Mesendoderm (in vitro differentiated cells): ENCODE measurements at regions not wholly inside any gene's neighbourhood (a gene's known extent, or its start where the extent isn't known, plus 50 kb on each side); places are given as distances from the start of the nearest gene placed in this dataset.

ENCODE experiments used
- DNase-seq: peaks from one replicate; pipeline ENCODE4 v3.0.0; 2013
- H2AK5ac ChIP-seq: 2 replicates; pipeline ENCODE4 v1.6.1; 2013; ENCODE audit warnings: low read length, inconsistent platforms
- H2BK120ac ChIP-seq: 2 replicates; pipeline ENCODE4 v1.6.1; 2013; ENCODE audit warnings: low read depth, mild to moderate bottlenecking, low read length, moderate library complexity, mixed read lengths
- H2BK15ac ChIP-seq: replicated peaks from 2 replicates; pipeline ENCODE4 v1.6.1; 2013; ENCODE audit warnings: low read depth, mild to moderate bottlenecking, moderate library complexity
- H2BK5ac ChIP-seq: 2 replicates; pipeline ENCODE4 v1.6.1; 2013; ENCODE audit warnings: low read length, inconsistent platforms
- H3K18ac ChIP-seq: 2 replicates; pipeline ENCODE4 v1.6.1; 2013; ENCODE audit warnings: mild to moderate bottlenecking, low read length, mixed read lengths
- H3K23ac ChIP-seq: one replicate; pipeline ENCODE4 v1.6.1; 2013; ENCODE audit warnings: low read length
- H3K27ac ChIP-seq: 2 replicates; pipeline ENCODE4 v1.5.1; 2013; ENCODE audit warnings: low read depth, mild to moderate bottlenecking, inconsistent platforms, low read length, moderate library complexity
- H3K27me3 ChIP-seq: 2 replicates; pipeline ENCODE4 v1.6.1; 2013; ENCODE audit warnings: low read length, control low read depth, mild to moderate bottlenecking, inconsistent platforms; ENCODE audit not compliant: insufficient read depth, poor library complexity
- H3K36me3 ChIP-seq: 2 replicates; pipeline ENCODE4 v1.6.1; 2013; ENCODE audit warnings: low read length, inconsistent platforms; ENCODE audit not compliant: control insufficient read depth, insufficient read depth
- H3K4ac ChIP-seq: one replicate; pipeline ENCODE4 v1.6.1; 2013; ENCODE audit warnings: low read depth, mild to moderate bottlenecking, low read length, moderate library complexity
- H3K4me1 ChIP-seq: 2 replicates; pipeline ENCODE4 v1.6.1; 2013; ENCODE audit warnings: low read depth, low read length, inconsistent platforms; ENCODE audit not compliant: control insufficient read depth
- H3K4me2 ChIP-seq: 2 replicates; pipeline ENCODE4 v1.6.1; 2013; ENCODE audit warnings: low read length
- H3K4me3 ChIP-seq: 2 replicates; pipeline ENCODE4 v1.5.1; 2013; ENCODE audit warnings: mild to moderate bottlenecking, low read length
- H3K56ac ChIP-seq: one replicate; pipeline ENCODE4 v1.6.1; 2013; ENCODE audit warnings: low read length
- H3K79me1 ChIP-seq: 2 replicates; pipeline ENCODE4 v1.6.1; 2013; ENCODE audit warnings: low read length, inconsistent platforms
- H3K79me2 ChIP-seq: 2 replicates; pipeline ENCODE4 v1.6.1; 2013; ENCODE audit warnings: mild to moderate bottlenecking, low read length; ENCODE audit not compliant: control insufficient read depth, insufficient read depth
- H3K9ac ChIP-seq: 2 replicates; pipeline ENCODE4 v1.6.1; 2013; ENCODE audit warnings: low read length, inconsistent platforms
- H4K5ac ChIP-seq: one replicate; pipeline ENCODE4 v1.6.1; 2013; ENCODE audit warnings: low read length
- H4K8ac ChIP-seq: one replicate; pipeline ENCODE4 v1.6.1; 2013; ENCODE audit warnings: low read depth, mild to moderate bottlenecking, control low read depth, low read length, moderate library complexity
- WGBS: extraction: QIAGEN DNeasy Blood & Tissue Kit; methylation state at CpG from one replicate; pipeline ENCODE4 v1.1.7; 2013; ENCODE audit warnings: low lambda C conversion rate, missing lambda C conversion rate; ENCODE audit not compliant: insufficient coverage; ENCODE audit errors: extremely low coverage; 5-methylcytosine and 5-hydroxymethylcytosine counted together

DNA sequence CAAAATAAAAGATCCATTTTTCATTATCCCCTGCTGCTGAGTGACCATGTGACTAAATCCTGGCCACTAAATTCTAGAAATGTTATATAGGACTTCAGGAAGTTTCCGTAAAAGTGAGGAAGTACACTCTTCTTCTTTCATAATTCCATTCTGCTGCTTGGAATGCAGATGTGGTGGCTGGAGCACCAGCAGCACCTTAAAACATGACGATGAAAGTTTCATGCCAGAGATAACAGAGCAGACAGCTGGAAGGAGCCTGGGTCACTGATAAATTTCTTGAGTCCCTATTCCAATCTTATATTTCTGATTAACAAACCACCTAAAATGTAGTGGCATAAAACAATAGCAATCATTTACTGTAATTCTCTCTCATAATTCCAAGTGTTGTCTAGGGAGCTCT, 238.7 kb downstream of the TBL1XR1 start:
- Histone ChIP-seq H3K79me1 (no peaks in the 10 kb centered on the region), H2BK5ac (no peak overlapping the region), H3K27ac (no peak overlapping the region), H3K18ac (no peak overlapping the region), H3K27me3 (no peaks in the 10 kb centered on the region), H4K5ac (no peak overlapping the region), H3K4me1 (no peaks in the 10 kb centered on the region), H2AK5ac (no peak overlapping the region), H2BK120ac (no peak overlapping the region), H3K4me3 (no peak overlapping the region), H3K23ac (no peak overlapping the region), H3K79me2 (no peaks in the 10 kb centered on the region), H3K56ac (no peak overlapping the region), H3K36me3 (no peaks in the 10 kb centered on the region), H3K9ac (no peak overlapping the region), H3K4me2 (no peak overlapping the region), H2BK15ac (no peak overlapping the region), H3K4ac (no peak overlapping the region), H4K8ac (no peak overlapping the region)
- no CpG with 5 or more reads among the region's 2 CpGs for WGBS
- DNase-seq: no peak

GRCh38 chr3:176954517-176954916, 242.8 kb downstream of the TBL1XR1 start:
- no peak overlapping the region for H3K9ac ChIP-seq
- no peak overlapping the region for H3K18ac ChIP-seq
- no peaks in the 10 kb centered on the region for H3K4me1 ChIP-seq
- H2AK5ac ChIP-seq: no peak overlapping the region
- no peaks in the 10 kb centered on the region for H3K27me3 ChIP-seq
- H3K4me2 ChIP-seq: no peak overlapping the region
- no peak overlapping the region for H2BK5ac ChIP-seq
- WGBS: no CpG with 5 or more reads among the region's 2 CpGs
- no peak overlapping the region for H4K5ac ChIP-seq
- no peak overlapping the region for H2BK120ac ChIP-seq
- H3K56ac ChIP-seq: no peak overlapping the region
- H3K36me3 ChIP-seq: no peaks in the 10 kb centered on the region
- no peak overlapping the region for H2BK15ac ChIP-seq
- H3K79me2 ChIP-seq: no peaks in the 10 kb centered on the region
- H3K4me3 ChIP-seq: no peak overlapping the region
- no peak overlapping the region for H3K23ac ChIP-seq
- no peak overlapping the region for H3K4ac ChIP-seq
- H3K27ac ChIP-seq: no peak overlapping the region
- DNase-seq: no peak
- no peak overlapping the region for H4K8ac ChIP-seq
- no peaks in the 10 kb centered on the region for H3K79me1 ChIP-seq

GRCh38 chr3:176953106-176954060, 243.9 kb downstream of the TBL1XR1 start:
- H2BK120ac ChIP-seq: no peak overlapping the region
- H3K56ac ChIP-seq: no peak overlapping the region
- H3K79me1 ChIP-seq: no peaks in the 10 kb centered on the region
- H3K23ac ChIP-seq: no peak overlapping the region
- H3K9ac ChIP-seq: no peak overlapping the region
- WGBS: no CpG with 5 or more reads among the region's 6 CpGs
- H2AK5ac ChIP-seq: no peak overlapping the region
- no peak overlapping the region for H4K8ac ChIP-seq
- no peak overlapping the region for H3K4ac ChIP-seq
- no peaks in the 10 kb centered on the region for H3K27me3 ChIP-seq
- H3K18ac ChIP-seq: no peak overlapping the region
- no peak overlapping the region for H3K27ac ChIP-seq
- H3K79me2 ChIP-seq: no peaks in the 10 kb centered on the region
- no peaks in the 10 kb centered on the region for H3K4me1 ChIP-seq
- H2BK5ac ChIP-seq: no peak overlapping the region
- H4K5ac ChIP-seq: no peak overlapping the region
- no peaks in the 10 kb centered on the region for H3K36me3 ChIP-seq
- no peak overlapping the region for H2BK15ac ChIP-seq
- no peak for DNase-seq
- H3K4me2 ChIP-seq: no peak overlapping the region
- H3K4me3 ChIP-seq: no peak overlapping the region

- no peak overlapping the region for H3K56ac ChIP-seq
- no peak overlapping the region for H3K9ac ChIP-seq
- H2BK120ac ChIP-seq: no peak overlapping the region
- H3K23ac ChIP-seq: no peak overlapping the region
- no peaks in the 10 kb centered on the region for H3K27me3 ChIP-seq
- no peaks in the 10 kb centered on the region for H3K4me1 ChIP-seq
- H3K18ac ChIP-seq: no peak overlapping the region
- no peak overlapping the region for H3K4me3 ChIP-seq
- H3K79me1 ChIP-seq: no peaks in the 10 kb centered on the region
- H3K4ac ChIP-seq: no peak overlapping the region
- no peak overlapping the region for H4K8ac ChIP-seq
- no peak overlapping the region for H2BK15ac ChIP-seq
- WGBS: no CpG with 5 or more reads among the region's 10 CpGs
- no peak overlapping the region for H2BK5ac ChIP-seq
- DNase-seq: no peak
- no peaks in the 10 kb centered on the region for H3K36me3 ChIP-seq
- H4K5ac ChIP-seq: no peak overlapping the region
- no peaks in the 10 kb centered on the region for H3K79me2 ChIP-seq
- no peak overlapping the region for H3K4me2 ChIP-seq
- no peak overlapping the region for H3K27ac ChIP-seq
- no peak overlapping the region for H2AK5ac ChIP-seq
Observed at GRCh38 chr3:176951586-176952292, 245.5 kb downstream of the TBL1XR1 start.

- Histone ChIP-seq H3K56ac (no peak overlapping the region), H3K4me3 (no peak overlapping the region), H2BK120ac (no peak overlapping the region), H3K18ac (no peak overlapping the region), H3K79me1 (no peaks in the 10 kb centered on the region), H3K23ac (no peak overlapping the region), H3K36me3 (no peaks in the 10 kb centered on the region), H2BK15ac (no peak overlapping the region), H4K5ac (no peak overlapping the region), H3K4ac (no peak overlapping the region), H2BK5ac (no peak overlapping the region), H3K79me2 (no peaks in the 10 kb centered on the region), H2AK5ac (no peak overlapping the region), H3K27me3 (no peaks in the 10 kb centered on the region), H3K4me2 (no peak overlapping the region), H3K4me1 (no peaks in the 10 kb centered on the region), H4K8ac (no peak overlapping the region), H3K9ac (no peak overlapping the region), H3K27ac (no peak overlapping the region)
- no CpG with 5 or more reads among the region's 3 CpGs for WGBS
- no peak for DNase-seq
Observed at GRCh38 chr3:176951144-176951543, 246.1 kb downstream of the TBL1XR1 start.
